ENCODE measurements at regions not wholly inside any gene's neighbourhood (a gene's known extent, or its start where the extent isn't known, plus 50 kb on each side); places are given as distances from the start of the nearest gene placed in this dataset.

DNA sequence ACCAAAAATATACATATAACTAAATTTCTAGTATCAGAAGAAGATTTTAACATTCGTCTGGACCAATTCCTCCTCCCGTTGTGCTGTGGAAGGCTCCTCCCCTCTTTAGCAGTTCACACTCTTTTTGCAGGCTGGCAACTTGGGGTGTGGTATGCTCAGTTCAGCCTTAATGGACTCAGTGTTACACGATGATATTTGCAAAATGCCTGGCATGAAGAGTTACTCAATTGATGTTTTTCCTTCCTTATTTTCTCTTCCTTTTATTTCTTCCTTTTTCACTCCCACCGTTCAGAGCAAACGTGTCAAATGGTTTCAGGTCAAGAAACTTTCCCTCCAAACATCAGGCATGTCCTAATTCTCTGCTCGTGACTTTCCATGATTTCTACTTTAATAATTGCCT, 248.3 kb downstream of the PHF14 start:
- no peak for TF ChIP-seq POLR2A (IDR thresholded peaks at IDR 0.05)
- TF ChIP-seq, protein P1, sequence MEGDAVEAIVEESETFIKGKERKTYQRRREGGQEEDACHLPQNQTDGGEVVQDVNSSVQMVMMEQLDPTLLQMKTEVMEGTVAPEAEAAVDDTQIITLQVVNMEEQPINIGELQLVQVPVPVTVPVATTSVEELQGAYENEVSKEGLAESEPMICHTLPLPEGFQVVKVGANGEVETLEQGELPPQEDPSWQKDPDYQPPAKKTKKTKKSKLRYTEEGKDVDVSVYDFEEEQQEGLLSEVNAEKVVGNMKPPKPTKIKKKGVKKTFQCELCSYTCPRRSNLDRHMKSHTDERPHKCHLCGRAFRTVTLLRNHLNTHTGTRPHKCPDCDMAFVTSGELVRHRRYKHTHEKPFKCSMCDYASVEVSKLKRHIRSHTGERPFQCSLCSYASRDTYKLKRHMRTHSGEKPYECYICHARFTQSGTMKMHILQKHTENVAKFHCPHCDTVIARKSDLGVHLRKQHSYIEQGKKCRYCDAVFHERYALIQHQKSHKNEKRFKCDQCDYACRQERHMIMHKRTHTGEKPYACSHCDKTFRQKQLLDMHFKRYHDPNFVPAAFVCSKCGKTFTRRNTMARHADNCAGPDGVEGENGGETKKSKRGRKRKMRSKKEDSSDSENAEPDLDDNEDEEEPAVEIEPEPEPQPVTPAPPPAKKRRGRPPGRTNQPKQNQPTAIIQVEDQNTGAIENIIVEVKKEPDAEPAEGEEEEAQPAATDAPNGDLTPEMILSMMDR (IDR thresholded peaks at IDR 0.05), result no peak
- H3K27me3 ChIP-seq, result no peaks in the 10 kb centered on the region
- WGBS, 2 donors, result 78 to 79% methylated on average over 6 of the region's 6 CpGs
- intact Hi-C loops (cut with DNase I), result no loop called here
- no peaks in the 10 kb centered on the region for H3K9me3 ChIP-seq
- no peak overlapping the region for H3K4me3 ChIP-seq (replicated peaks in 1 of 3)
- H3K27ac ChIP-seq, result no peak overlapping the region
- no peaks in the 10 kb centered on the region for H3K4me1 ChIP-seq
- no peaks in the 10 kb centered on the region for H3K36me3 ChIP-seq
- DNase-seq, result no peak

DNA sequence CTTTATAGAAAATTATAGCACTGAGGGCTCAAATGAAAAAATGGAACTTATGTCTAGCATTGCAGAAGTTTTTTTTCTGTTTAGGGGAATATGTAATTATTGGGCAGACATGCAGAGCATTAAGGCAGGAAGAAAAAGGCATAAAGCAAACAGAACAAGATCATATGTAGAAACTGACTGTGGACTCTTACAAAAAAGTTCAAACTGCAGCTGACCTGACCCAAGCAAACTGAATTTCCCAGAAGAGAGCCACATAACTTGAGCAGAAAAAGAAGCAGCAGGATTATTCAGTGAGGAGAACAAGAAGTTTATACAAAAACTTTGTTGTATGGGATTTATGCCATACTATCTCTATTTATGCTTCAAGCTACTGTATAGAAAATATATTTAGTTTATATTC, 250.9 kb downstream of the PHF14 start:
- Histone ChIP-seq H3K4me1 (peaks cover 0 to 5% of the 10 kb centered on the region in 2 donors), H3K36me3 (no peaks in the 10 kb centered on the region), H3K9me3 (no peaks in the 10 kb centered on the region), H3K4me3 (replicated peaks in 1 of 3) (no peak overlapping the region), H3K27me3 (no peaks in the 10 kb centered on the region), H3K27ac (no peak overlapping the region)
- TF ChIP-seq POLR2A (IDR thresholded peaks at IDR 0.05), result no peak
- TF ChIP-seq, protein P1 (IDR thresholded peaks at IDR 0.05), result no peak
- intact Hi-C loops (cut with DNase I), result no loop called here
- DNase-seq, result no peak

DNA sequence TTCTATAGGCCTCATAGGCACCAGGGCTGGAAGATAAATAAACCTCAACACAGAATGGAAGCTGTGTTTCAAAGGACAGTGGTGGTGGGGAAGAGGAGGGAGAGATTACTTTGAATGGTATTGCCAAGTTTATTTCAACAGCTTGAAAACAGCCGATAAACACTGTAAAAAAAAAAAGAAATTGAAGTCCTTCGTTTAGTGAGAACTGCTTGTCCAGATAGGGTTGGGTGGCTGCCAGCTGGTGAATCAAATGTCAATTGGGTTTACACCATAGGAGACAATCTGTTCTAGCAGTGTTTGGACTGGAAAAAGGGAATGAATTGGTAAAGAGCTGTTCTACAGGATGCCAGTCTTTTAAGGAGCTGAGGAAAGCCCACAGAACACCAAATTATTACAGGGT, 254.8 kb downstream of the PHF14 start:
- intact Hi-C loops (cut with DNase I), result no loop called here
- peak; percentile 67 to 73 for DNase-seq

DNA sequence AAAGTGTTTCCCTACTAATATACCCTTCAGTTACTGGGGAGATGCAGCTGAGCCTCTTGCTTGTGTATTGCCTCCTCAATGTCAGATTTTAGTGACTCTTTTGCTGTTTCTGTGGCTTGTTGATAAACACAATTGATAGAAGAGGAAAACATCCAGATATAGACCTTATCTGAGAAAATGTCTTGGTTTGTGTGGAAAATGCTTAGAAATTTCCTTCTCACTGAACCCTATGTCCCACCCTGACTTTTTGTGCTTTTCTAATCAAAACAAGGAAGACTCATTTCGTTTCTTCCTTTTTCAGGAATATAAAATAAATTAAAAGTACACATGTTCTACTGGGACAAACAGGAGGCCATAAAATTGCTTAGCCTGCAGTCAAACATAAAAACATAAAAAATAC, 257.5 kb downstream of the PHF14 start:
- H3K36me3 ChIP-seq, result no peaks in the 10 kb centered on the region
- no peak for DNase-seq
- no peaks in the 10 kb centered on the region for H3K9me3 ChIP-seq
- H3K27me3 ChIP-seq, result no peaks in the 10 kb centered on the region
- no peak for TF ChIP-seq POLR2A (IDR thresholded peaks at IDR 0.05)
- TF ChIP-seq, protein P1 (IDR thresholded peaks at IDR 0.05), result no peak
- H3K27ac ChIP-seq, result no peak overlapping the region
- WGBS, 2 donors, result 40 to 74% methylated on average over 1 of the region's 1 CpG
- intact Hi-C loops (cut with DNase I), result no loop called here
- H3K4me1 ChIP-seq, result peaks cover 0 to 5% of the 10 kb centered on the region in 2 donors
- H3K4me3 ChIP-seq (replicated peaks in 1 of 3), result no peak overlapping the region

More for the DNA sequence above, 254.8 kb downstream of the PHF14 start:
- H3K4me3 ChIP-seq (replicated peaks in 1 of 3), result no peak overlapping the region
- H3K36me3 ChIP-seq, result no peaks in the 10 kb centered on the region
- H3K4me1 ChIP-seq, result peaks cover 0 to 5% of the 10 kb centered on the region in 2 donors
- 14 to 18% methylated on average over 2 of the region's 2 CpGs for WGBS, 2 donors
- TF ChIP-seq POLR2A (IDR thresholded peaks at IDR 0.05), result no peak
- TF ChIP-seq, protein P1 (IDR thresholded peaks at IDR 0.05), result no peak
- H3K27me3 ChIP-seq, result no peaks in the 10 kb centered on the region
- no peak overlapping the region for H3K27ac ChIP-seq
- no peaks in the 10 kb centered on the region for H3K9me3 ChIP-seq

DNA sequence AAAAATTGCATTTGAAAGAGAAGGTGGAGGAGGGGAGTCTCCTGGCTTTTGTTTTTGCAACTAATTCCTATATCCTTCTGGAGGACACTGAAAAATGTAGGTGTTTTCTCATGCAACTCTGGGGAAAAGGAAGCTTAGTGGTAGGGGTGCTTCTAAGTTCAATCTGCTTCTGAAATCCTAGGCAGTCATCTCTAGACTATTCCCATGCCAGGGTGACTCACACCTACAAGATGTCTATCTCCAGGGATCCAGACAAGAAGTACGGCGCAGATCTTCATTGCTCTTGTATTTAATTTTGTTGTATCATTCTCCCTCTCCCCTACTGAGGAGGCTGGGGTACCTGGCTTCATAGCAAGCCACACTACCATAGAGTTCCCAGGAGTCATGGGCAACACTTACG, 258.8 kb downstream of the PHF14 start:
- Histone ChIP-seq H3K4me1 (peaks cover 0 to 5% of the 10 kb centered on the region in 2 donors), H3K36me3 (no peaks in the 10 kb centered on the region), H3K4me3 (replicated peaks in 1 of 3) (no peak overlapping the region), H3K27me3 (no peaks in the 10 kb centered on the region), H3K27ac (no peak overlapping the region), H3K9me3 (no peaks in the 10 kb centered on the region)
- DNase-seq, result no peak
- TF ChIP-seq, protein P1 (IDR thresholded peaks at IDR 0.05), result no peak
- TF ChIP-seq POLR2A (IDR thresholded peaks at IDR 0.05), result no peak
- WGBS, 2 donors, result 64 to 85% methylated on average over 3 of the region's 3 CpGs
- intact Hi-C loops (cut with DNase I), result no loop called here
